ENCODE measurements at regions not wholly inside any gene's neighbourhood (a gene's known extent, or its start where the extent isn't known, plus 50 kb on each side); places are given as distances from the start of the nearest gene placed in this dataset.
"Not testable (repeated sequence)": the region's sequence is repeated elsewhere in the genome, so short reads cannot be mapped to it uniquely, and the experiment has no call there.

GRCh38 chr10:78212786-78213175 is 179.1 kb downstream of the RPS24 start:
- Histone ChIP-seq H3K4me1 (peaks cover 0 to 15% (median 5%) of the 10 kb centered on the region in 4 donors), H3K9me3 (no peaks in the 10 kb centered on the region), H3K27me3 (no peaks in the 10 kb centered on the region), H3K36me3 (no peaks in the 10 kb centered on the region), H3K4me3 (no peak overlapping the region), H3K27ac (no peak overlapping the region)
- 87% methylated on average over 6 to 7 of the region's 7 CpGs for WGBS, 2 donors
- ATAC-seq (ENCODE audit: low FRiP score in 2 of 2) (no peak), DNase-seq (peak in 1 of 2 donors; percentile 31)
- TF ChIP-seq EP300 (IDR thresholded peaks at IDR 0.05) (no peak), CTCF (IDR thresholded peaks at IDR 0.05) (no peak), POLR2A (IDR thresholded peaks at IDR 0.05) (no peak), POLR2AphosphoS5 (IDR thresholded peaks at IDR 0.05) (no peak)

DNA sequence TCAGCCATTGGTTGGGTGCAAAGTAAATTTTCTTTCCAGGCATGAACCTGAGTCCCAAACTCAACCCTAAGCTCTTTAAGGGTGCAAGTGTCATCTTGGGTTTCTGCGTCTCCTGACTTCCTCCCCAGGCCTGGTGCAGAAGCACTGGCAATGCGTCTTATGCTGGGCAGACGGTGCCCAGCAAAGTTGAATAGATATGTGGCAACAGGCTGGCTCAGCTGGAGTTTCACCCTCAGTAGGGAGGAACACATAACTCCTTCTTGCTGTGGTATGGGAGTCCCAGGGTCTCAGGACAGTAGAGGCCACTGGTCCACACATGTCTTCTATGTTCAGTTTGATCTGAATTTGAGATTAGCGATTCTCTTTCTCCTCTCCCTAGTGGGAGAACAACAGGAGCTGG is 181.3 kb downstream of the RPS24 start:
- 55 to 84% methylated on average over 2 to 4 of the region's 4 CpGs for WGBS, 2 donors
- H3K27ac ChIP-seq: peak overlapping the region in 1 of 4 donors; percentile 39

DNA sequence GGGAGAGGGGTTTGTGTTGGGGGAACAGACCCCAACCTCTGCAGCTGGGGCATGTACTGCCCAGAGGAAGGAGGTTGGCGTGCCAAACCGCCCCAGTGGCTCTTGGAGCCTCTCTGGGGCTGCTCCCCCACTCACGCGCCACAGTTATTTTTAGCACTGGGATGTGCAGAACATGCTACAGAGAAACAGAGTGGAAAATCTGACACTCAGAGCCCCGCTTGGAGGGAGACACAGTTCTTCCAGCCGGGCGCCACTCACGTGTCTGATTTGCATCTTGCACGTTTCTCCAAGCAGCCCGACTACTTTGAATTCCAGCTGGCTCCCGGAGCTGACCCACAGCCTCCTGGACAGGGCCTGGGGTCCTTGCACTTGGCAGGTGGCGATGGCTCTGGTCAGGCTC is 182.0 kb downstream of the RPS24 start:
- peak in 1 of 2 donors; percentile 53 for ATAC-seq (ENCODE audit: low FRiP score in 2 of 2)
- Histone ChIP-seq H3K4me3 (no peak overlapping the region), H3K4me1 (peaks cover 0 to 15% (median 5%) of the 10 kb centered on the region in 4 donors), H3K36me3 (no peaks in the 10 kb centered on the region), H3K27me3 (no peaks in the 10 kb centered on the region), H3K27ac (peak overlapping the region in 1 of 4 donors; percentile 39), H3K9me3 (no peaks in the 10 kb centered on the region)
- 31 to 44% methylated on average over 10 to 12 of the region's 12 CpGs for WGBS, 2 donors
- peak in 1 of 2 donors; percentile 15 for DNase-seq
- TF ChIP-seq POLR2A (IDR thresholded peaks at IDR 0.05) (no peak), CTCF (IDR thresholded peaks at IDR 0.05) (no peak), EP300 (IDR thresholded peaks at IDR 0.05) (no peak), POLR2AphosphoS5 (IDR thresholded peaks at IDR 0.05) (no peak)

More for the DNA sequence above, 181.3 kb downstream of the RPS24 start:
- Histone ChIP-seq H3K9me3 (no peaks in the 10 kb centered on the region), H3K27me3 (no peaks in the 10 kb centered on the region), H3K4me3 (no peak overlapping the region), H3K36me3 (no peaks in the 10 kb centered on the region), H3K4me1 (peaks cover 0 to 15% (median 5%) of the 10 kb centered on the region in 4 donors)
- no peak for ATAC-seq (ENCODE audit: low FRiP score in 2 of 2)
- DNase-seq: no peak
- no peak for TF ChIP-seq EP300 (IDR thresholded peaks at IDR 0.05)
- no peak for TF ChIP-seq POLR2A (IDR thresholded peaks at IDR 0.05)
- TF ChIP-seq POLR2AphosphoS5 (IDR thresholded peaks at IDR 0.05): no peak
- TF ChIP-seq CTCF (IDR thresholded peaks at IDR 0.05): no peak

- H3K36me3 ChIP-seq: no peaks in the 10 kb centered on the region
- 39 to 45% methylated on average over 6 of the region's 6 CpGs for WGBS, 2 donors
- DNase-seq (no peak), ATAC-seq (ENCODE audit: low FRiP score in 2 of 2) (no peak)
- H3K27me3 ChIP-seq: no peaks in the 10 kb centered on the region
- H3K4me1 ChIP-seq: peaks cover 0 to 15% (median 5%) of the 10 kb centered on the region in 4 donors
- no peak overlapping the region for H3K27ac ChIP-seq
- H3K9me3 ChIP-seq: no peaks in the 10 kb centered on the region
- H3K4me3 ChIP-seq: no peak overlapping the region
- TF ChIP-seq CTCF (IDR thresholded peaks at IDR 0.05): no peak
- no peak for TF ChIP-seq POLR2AphosphoS5 (IDR thresholded peaks at IDR 0.05)
- TF ChIP-seq EP300 (IDR thresholded peaks at IDR 0.05): no peak
- TF ChIP-seq POLR2A (IDR thresholded peaks at IDR 0.05): no peak
Observed at GRCh38 chr10:78217336-78217735, 183.7 kb downstream of the RPS24 start.

DNA sequence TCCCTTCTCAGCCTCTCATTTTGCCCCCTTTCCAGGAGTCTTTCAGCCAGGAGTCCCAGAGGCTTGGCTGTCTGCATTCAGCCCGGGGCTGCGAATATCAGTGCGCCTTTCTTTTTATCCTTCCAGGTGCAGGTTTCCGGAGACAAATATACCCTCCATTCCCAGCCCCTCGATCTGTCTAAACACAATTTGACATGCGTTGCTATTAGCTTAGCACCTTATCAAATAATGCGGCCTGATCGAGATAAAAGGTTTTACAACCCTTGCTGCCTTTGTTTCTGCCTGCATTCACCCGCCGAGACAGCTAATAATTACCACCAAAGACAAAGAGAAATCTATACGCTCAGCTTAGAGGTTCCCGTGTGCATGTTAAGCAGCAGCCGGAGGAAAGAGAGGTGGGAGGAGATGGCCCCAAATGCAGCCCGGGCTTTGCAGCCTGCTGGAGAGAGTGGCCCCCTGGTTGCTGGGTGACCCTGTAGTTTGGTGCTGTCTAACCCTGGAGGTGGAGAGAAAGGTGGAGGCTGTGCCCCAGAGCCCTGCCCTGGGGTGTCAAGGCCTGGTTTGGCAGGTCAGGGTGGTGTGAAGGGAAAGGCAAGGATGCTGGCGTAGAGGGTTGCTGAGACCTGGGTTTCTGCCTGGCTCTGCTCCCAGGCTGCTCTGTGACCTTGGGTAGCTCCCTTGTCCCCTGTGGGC is 185.3 kb downstream of the RPS24 start:
- ATAC-seq (ENCODE audit: low FRiP score in 2 of 2): no peak
- WGBS, 2 donors: 92 to 94% methylated on average over 15 of the region's 15 CpGs
- Histone ChIP-seq H3K4me1 (peaks cover 0 to 15% (median 5%) of the 10 kb centered on the region in 4 donors), H3K27ac (no peak overlapping the region), H3K9me3 (no peaks in the 10 kb centered on the region), H3K27me3 (no peaks in the 10 kb centered on the region), H3K36me3 (no peaks in the 10 kb centered on the region), H3K4me3 (no peak overlapping the region)
- TF ChIP-seq CTCF (IDR thresholded peaks at IDR 0.05): no peak
- TF ChIP-seq POLR2AphosphoS5 (IDR thresholded peaks at IDR 0.05): no peak
- no peak for TF ChIP-seq EP300 (IDR thresholded peaks at IDR 0.05)
- no peak for TF ChIP-seq POLR2A (IDR thresholded peaks at IDR 0.05)
- DNase-seq: no peak

DNA sequence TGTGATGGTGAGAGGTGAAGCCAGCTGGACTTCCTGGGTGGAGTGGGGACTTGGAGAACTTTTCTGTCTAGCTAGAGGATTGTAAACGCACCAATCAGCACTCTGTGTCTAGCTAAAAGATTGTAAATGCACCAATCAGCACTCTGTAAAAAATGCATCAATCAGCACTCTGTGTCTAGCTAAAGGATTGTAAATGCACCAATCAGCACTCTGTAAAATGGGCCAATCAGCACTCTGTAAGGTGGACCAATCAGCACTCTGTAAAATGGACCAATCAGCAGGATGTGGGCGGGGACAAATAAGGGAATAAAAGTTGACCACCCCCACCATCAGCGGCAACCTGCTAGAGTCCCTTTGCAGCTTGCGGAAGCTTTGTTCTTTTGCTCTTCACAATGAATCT is 185.9 kb downstream of the RPS24 start:
- not testable (repeated sequence) for H3K36me3 ChIP-seq; H3K4me3 ChIP-seq; H3K27me3 ChIP-seq; H3K27ac ChIP-seq; H3K9me3 ChIP-seq; DNase-seq; ATAC-seq (ENCODE audit: low FRiP score in 2 of 2)
- H3K4me1 ChIP-seq: peaks cover 0 to 15% (median 5%) of the 10 kb centered on the region in 4 donors
- WGBS, 2 donors: 94 to 95% methylated on average over 4 of the region's 4 CpGs
